GM23338 (cell line): ENCODE measurements at regions not wholly inside any gene's neighbourhood (a gene's known extent, or its start where the extent isn't known, plus 50 kb on each side); places are given as distances from the start of the nearest gene placed in this dataset.

Experiments used
- ATAC-seq: fragments of 200-7000 bp; cut with Tn5 transposase; 3 replicates; pipeline ENCODE4 v1.9.1; 2020
- DNase-seq: peaks from one replicate; pipeline ENCODE4 v3.0.0-alpha.2; 2015; ENCODE audit warnings: low spot score
- H2AFZ ChIP-seq: fragments of 200-600 bp; sonication (generic); 2 replicates; pipeline ENCODE4 v1.8.0; 2016; ENCODE audit warnings: antibody characterized with exemption, mild to moderate bottlenecking, moderate library complexity
- H3F3A ChIP-seq: fragments of 200-600 bp; sonication (generic); replicated peaks from 2 replicates; pipeline ENCODE4 v1.8.0; 2017; ENCODE audit warnings: antibody characterized with exemption, mixed run types, low read depth
- H3K27ac ChIP-seq: fragments of 200-600 bp; sonication (generic); 2 replicates; pipeline ENCODE4 v1.6.1; 2016; ENCODE audit warnings: low read depth
- H3K27me3 ChIP-seq: fragments of 200-600 bp; sonication (generic); 2 replicates; pipeline ENCODE4 v1.8.0; 2016; ENCODE audit warnings: mild to moderate bottlenecking, mixed run types, moderate library complexity; ENCODE audit not compliant: insufficient read depth
- H3K36me3 ChIP-seq: fragments of 200-600 bp; sonication (generic); 2 replicates; pipeline ENCODE4 v1.8.0; 2016; ENCODE audit warnings: mild to moderate bottlenecking; ENCODE audit not compliant: insufficient read depth
- H3K4me1 ChIP-seq: fragments of 200-600 bp; sonication (generic); 2 replicates; pipeline ENCODE4 v1.8.0; 2016; ENCODE audit warnings: mild to moderate bottlenecking, moderate library complexity; ENCODE audit not compliant: insufficient read depth
- H3K4me2 ChIP-seq: fragments of 200-600 bp; sonication (generic); 2 replicates; pipeline ENCODE4 v1.7.1; 2017; ENCODE audit warnings: mixed run types
- H3K4me3 ChIP-seq: fragments of 200-600 bp; sonication (generic); 2 replicates; pipeline ENCODE4 v1.6.1; 2016; ENCODE audit warnings: mixed run types
- H3K79me2 ChIP-seq: fragments of 200-600 bp; sonication (generic); replicated peaks from 2 replicates; pipeline ENCODE4 v1.8.0; 2017; ENCODE audit warnings: mild to moderate bottlenecking; ENCODE audit not compliant: insufficient read depth
- H3K9me2 ChIP-seq: fragments of 200-600 bp; sonication (generic); 2 replicates; pipeline ENCODE4 v1.8.0; 2017; ENCODE audit not compliant: insufficient read depth
- H4K20me1 ChIP-seq: fragments of 200-600 bp; sonication (generic); replicated peaks from 2 replicates; pipeline ENCODE4 v1.8.0; 2017; ENCODE audit warnings: mild to moderate bottlenecking; ENCODE audit not compliant: insufficient read depth
- H3K27ac Mint-ChIP-seq: 2 replicates; pipeline ENCODE4 v1.8.0; 2020; ENCODE audit warnings: inconsistent platforms, mild to moderate bottlenecking, moderate library complexity, mixed read lengths
- H3K27me3 Mint-ChIP-seq: 3 replicates; pipeline ENCODE4 v1.8.0; 2022; ENCODE audit warnings: low read depth, mild to moderate bottlenecking, moderate library complexity, mixed read lengths, inconsistent platforms; ENCODE audit not compliant: insufficient read depth, poor library complexity
- H3K36me3 Mint-ChIP-seq: 3 replicates; pipeline ENCODE4 v1.8.0; 2021; ENCODE audit warnings: low read depth, mild to moderate bottlenecking, inconsistent platforms, moderate library complexity, mixed read lengths
- H3K4me1 Mint-ChIP-seq: 3 replicates; pipeline ENCODE4 v1.8.0; 2020; ENCODE audit warnings: mild to moderate bottlenecking, inconsistent platforms, mixed read lengths
- H3K4me3 Mint-ChIP-seq: 3 replicates; pipeline ENCODE4 v1.8.0; 2021; ENCODE audit warnings: moderate library complexity, mild to moderate bottlenecking, inconsistent platforms, mixed read lengths
- H3K9me3 Mint-ChIP-seq: 3 replicates; pipeline ENCODE4 v1.8.0; 2020; ENCODE audit warnings: moderate library complexity, mild to moderate bottlenecking, inconsistent platforms, mixed read lengths
- CREB1 ChIP-seq: fragments of 250-450 bp; sonication (Bioruptor Pico); IDR thresholded peaks from 2 replicates; pipeline ENCODE4 v1.5.0; 2020; ENCODE audit warnings: low read depth, mild to moderate bottlenecking, moderate library complexity
- EZH2 ChIP-seq: fragments of 200-600 bp; sonication (generic); IDR thresholded peaks from one replicate; pipeline ENCODE4 v1.8.0; 2017; ENCODE audit warnings: antibody characterized with exemption, mild to moderate bottlenecking, low read depth; ENCODE audit not compliant: unreplicated experiment
- EZH2phosphoT487 ChIP-seq: fragments of 200-600 bp; sonication (generic); IDR thresholded peaks from one replicate; pipeline ENCODE4 v1.8.1; 2018; ENCODE audit warnings: antibody characterized with exemption; ENCODE audit not compliant: unreplicated experiment
- JUNB ChIP-seq: IDR thresholded peaks from one replicate; pipeline ENCODE4 v1.6.1; 2016; ENCODE audit warnings: antibody characterized with exemption; ENCODE audit not compliant: unreplicated experiment
- NANOG ChIP-seq: IDR thresholded peaks from 2 replicates; pipeline ENCODE4 v1.6.1; 2016; ENCODE audit warnings: antibody characterized with exemption, borderline replicate concordance
- POLR2AphosphoS5 ChIP-seq: IDR thresholded peaks from 2 replicates; pipeline ENCODE4 v1.6.1; 2016; ENCODE audit warnings: antibody characterized with exemption, low read depth
- STAT1 ChIP-seq: IDR thresholded peaks from one replicate; pipeline ENCODE4 v1.6.1; 2016; ENCODE audit warnings: antibody characterized with exemption; ENCODE audit not compliant: unreplicated experiment
- ZNF114 ChIP-seq: fragments of 250-450 bp; sonication (Bioruptor Pico); IDR thresholded peaks from 2 replicates; pipeline ENCODE4 v1.5.0; 2020; ENCODE audit warnings: mild to moderate bottlenecking, moderate library complexity
- ZNF331 ChIP-seq: fragments of 250-450 bp; sonication (Bioruptor Pico); IDR thresholded peaks from 2 replicates; pipeline ENCODE4 v1.5.0; 2020; ENCODE audit warnings: low read depth, mild to moderate bottlenecking, moderate library complexity
- TF ChIP-seq, protein P1 (sequence below): IDR thresholded peaks from one replicate; pipeline ENCODE4 v1.6.1; 2018; ENCODE audit warnings: antibody characterized with exemption; ENCODE audit not compliant: unreplicated experiment
- TF ChIP-seq, protein P2 (sequence below), 2 experiments: fragments of 200-600 bp in 1 of 2; sonication (generic) in 1 of 2; conservative IDR thresholded peaks; 2 replicates each; pipeline versions ENCODE4 v1.5.1 to v1.6.1; 2016 to 2017; ENCODE audit warnings: antibody characterized with exemption in 2 of 2, low read depth in 2 of 2, mild to moderate bottlenecking in 2 of 2, moderate library complexity in 1 of 2
- TF ChIP-seq, protein P3 (sequence below): IDR thresholded peaks from 2 replicates; pipeline ENCODE4 v1.6.1; 2016; ENCODE audit warnings: antibody characterized with exemption

DNA sequence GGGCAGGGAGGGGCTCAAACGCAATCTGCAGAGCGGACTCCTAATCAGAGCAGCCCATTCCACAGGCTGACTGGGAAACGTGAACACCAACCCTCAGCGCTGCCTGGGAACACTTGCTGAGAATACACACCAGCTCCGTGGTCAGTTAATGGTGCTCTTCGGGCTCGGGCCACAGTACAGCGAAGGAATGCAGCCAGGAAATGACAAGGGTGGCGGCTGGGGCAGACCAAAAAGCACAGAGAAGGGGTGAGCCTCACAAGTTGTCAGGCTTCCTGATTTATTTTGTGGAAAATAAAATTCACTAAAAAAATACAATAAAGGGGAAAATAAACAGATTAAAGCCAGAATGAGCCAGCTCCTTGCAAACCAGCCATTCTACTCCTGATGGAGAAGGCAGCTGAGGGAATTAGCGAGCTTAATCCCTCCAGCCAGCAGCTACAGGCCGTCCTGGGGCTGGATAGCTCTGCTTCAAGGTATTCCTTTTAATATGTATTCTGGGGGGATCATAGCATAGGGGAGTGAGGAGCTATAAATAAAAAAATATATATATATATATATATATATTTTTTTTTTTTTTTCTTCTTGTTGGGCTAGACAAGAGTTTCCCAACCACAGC, 165.5 kb upstream of the NTM start (continued):
- TF ChIP-seq ZNF114 (CRISPR knock-in tag) (no peak), CREB1 (CRISPR knock-in tag) (no peak), JUNB (no peak), EZH2phosphoT487 (no peak), ZNF331 (CRISPR knock-in tag) (no peak), NANOG (no peak), POLR2AphosphoS5 (no peak)
- TF ChIP-seq, protein P1, sequence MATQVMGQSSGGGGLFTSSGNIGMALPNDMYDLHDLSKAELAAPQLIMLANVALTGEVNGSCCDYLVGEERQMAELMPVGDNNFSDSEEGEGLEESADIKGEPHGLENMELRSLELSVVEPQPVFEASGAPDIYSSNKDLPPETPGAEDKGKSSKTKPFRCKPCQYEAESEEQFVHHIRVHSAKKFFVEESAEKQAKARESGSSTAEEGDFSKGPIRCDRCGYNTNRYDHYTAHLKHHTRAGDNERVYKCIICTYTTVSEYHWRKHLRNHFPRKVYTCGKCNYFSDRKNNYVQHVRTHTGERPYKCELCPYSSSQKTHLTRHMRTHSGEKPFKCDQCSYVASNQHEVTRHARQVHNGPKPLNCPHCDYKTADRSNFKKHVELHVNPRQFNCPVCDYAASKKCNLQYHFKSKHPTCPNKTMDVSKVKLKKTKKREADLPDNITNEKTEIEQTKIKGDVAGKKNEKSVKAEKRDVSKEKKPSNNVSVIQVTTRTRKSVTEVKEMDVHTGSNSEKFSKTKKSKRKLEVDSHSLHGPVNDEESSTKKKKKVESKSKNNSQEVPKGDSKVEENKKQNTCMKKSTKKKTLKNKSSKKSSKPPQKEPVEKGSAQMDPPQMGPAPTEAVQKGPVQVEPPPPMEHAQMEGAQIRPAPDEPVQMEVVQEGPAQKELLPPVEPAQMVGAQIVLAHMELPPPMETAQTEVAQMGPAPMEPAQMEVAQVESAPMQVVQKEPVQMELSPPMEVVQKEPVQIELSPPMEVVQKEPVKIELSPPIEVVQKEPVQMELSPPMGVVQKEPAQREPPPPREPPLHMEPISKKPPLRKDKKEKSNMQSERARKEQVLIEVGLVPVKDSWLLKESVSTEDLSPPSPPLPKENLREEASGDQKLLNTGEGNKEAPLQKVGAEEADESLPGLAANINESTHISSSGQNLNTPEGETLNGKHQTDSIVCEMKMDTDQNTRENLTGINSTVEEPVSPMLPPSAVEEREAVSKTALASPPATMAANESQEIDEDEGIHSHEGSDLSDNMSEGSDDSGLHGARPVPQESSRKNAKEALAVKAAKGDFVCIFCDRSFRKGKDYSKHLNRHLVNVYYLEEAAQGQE = no peak

DNA sequence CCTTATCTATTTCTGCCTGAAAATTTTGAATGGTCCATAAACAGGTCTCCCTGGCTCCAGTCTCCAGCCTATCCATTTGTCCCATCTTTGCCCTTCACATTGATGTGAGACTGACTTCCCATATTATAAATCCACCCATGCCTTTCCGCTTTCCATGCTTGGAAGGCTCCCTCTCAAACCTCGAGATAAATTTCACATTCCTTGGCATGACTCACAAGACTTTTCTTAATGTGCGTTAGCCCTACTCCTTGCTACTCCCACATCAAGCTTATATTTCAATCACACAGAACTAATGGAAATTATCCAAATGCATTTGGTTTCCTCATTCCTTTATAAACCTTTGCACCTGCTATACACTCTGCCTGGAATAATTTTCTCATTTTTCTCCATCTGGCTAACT, 163.7 kb upstream of the NTM start:
- H3K27ac Mint-ChIP-seq = no peak overlapping the region
- no peak for DNase-seq
- TF ChIP-seq ZNF331 (CRISPR knock-in tag) (no peak), ZNF114 (CRISPR knock-in tag) (no peak), EZH2 (no peak), JUNB (no peak), EZH2phosphoT487 (no peak), NANOG (no peak), STAT1 (no peak), POLR2AphosphoS5 (no peak)
- TF ChIP-seq, protein P1 = no peak
- TF ChIP-seq, protein P2, sequence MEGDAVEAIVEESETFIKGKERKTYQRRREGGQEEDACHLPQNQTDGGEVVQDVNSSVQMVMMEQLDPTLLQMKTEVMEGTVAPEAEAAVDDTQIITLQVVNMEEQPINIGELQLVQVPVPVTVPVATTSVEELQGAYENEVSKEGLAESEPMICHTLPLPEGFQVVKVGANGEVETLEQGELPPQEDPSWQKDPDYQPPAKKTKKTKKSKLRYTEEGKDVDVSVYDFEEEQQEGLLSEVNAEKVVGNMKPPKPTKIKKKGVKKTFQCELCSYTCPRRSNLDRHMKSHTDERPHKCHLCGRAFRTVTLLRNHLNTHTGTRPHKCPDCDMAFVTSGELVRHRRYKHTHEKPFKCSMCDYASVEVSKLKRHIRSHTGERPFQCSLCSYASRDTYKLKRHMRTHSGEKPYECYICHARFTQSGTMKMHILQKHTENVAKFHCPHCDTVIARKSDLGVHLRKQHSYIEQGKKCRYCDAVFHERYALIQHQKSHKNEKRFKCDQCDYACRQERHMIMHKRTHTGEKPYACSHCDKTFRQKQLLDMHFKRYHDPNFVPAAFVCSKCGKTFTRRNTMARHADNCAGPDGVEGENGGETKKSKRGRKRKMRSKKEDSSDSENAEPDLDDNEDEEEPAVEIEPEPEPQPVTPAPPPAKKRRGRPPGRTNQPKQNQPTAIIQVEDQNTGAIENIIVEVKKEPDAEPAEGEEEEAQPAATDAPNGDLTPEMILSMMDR (conservative IDR thresholded peaks at IDR 0.05; ENCODE audit: low read depth in 2 of 2) = no peak
- TF ChIP-seq, protein P3, sequence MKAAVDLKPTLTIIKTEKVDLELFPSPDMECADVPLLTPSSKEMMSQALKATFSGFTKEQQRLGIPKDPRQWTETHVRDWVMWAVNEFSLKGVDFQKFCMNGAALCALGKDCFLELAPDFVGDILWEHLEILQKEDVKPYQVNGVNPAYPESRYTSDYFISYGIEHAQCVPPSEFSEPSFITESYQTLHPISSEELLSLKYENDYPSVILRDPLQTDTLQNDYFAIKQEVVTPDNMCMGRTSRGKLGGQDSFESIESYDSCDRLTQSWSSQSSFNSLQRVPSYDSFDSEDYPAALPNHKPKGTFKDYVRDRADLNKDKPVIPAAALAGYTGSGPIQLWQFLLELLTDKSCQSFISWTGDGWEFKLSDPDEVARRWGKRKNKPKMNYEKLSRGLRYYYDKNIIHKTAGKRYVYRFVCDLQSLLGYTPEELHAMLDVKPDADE = no peak

More for the DNA sequence above, 163.7 kb upstream of the NTM start:
- H2AFZ ChIP-seq = no peak overlapping the region
- H3K4me3 Mint-ChIP-seq = no peak overlapping the region
- no peaks in the 10 kb centered on the region for H4K20me1 ChIP-seq
- no peaks in the 10 kb centered on the region for H3K79me2 ChIP-seq
- H3K9me2 ChIP-seq = peaks cover 15% of the 10 kb centered on the region; the same call in 1 of the 2 replicates
- H3K27ac ChIP-seq = no peak overlapping the region
- H3F3A ChIP-seq = no peaks in the 10 kb centered on the region
- no peaks in the 10 kb centered on the region for H3K27me3 ChIP-seq
- H3K36me3 ChIP-seq = no peaks in the 10 kb centered on the region
- ATAC-seq = no peak
- H3K9me3 Mint-ChIP-seq = no peaks in the 10 kb centered on the region
- H3K4me3 ChIP-seq = no peak overlapping the region
- H3K4me2 ChIP-seq = no peak overlapping the region
- peaks cover 4% of the 10 kb centered on the region; the same call in 1 of the 2 replicates for H3K4me1 ChIP-seq
- peaks cover 9% of the 10 kb centered on the region for H3K4me1 Mint-ChIP-seq
- peaks cover 7% of the 10 kb centered on the region for H3K27me3 Mint-ChIP-seq
- no peaks in the 10 kb centered on the region for H3K36me3 Mint-ChIP-seq
